Esophagus squamous epithelium (tissue), 4 donors: ENCODE measurements at regions not wholly inside any gene's neighbourhood (a gene's known extent, or its start where the extent isn't known, plus 50 kb on each side); places are given as distances from the start of the nearest gene placed in this dataset.

Source experiments
- POLR2A ChIP-seq, 4 donors: fragments of 450-650 bp; IDR thresholded peaks; one replicate each; pipeline ENCODE4 v1.6.1; 2017; ENCODE audit warnings: antibody characterized with exemption in 4 of 4, mild to moderate bottlenecking in 4 of 4, moderate library complexity in 3 of 4
- TF ChIP-seq, protein P1 (sequence below), 6 experiments: fragments of 450-650 bp in 4 of 6; fragments of 200-600 bp in 2 of 6; sonication (generic) in 2 of 6; IDR thresholded peaks; one replicate each; pipeline ENCODE4 v1.5.1; 2016 to 2019; ENCODE audit warnings: antibody characterized with exemption in 6 of 6, mild to moderate bottlenecking in 4 of 6, moderate library complexity in 4 of 6

DNA sequence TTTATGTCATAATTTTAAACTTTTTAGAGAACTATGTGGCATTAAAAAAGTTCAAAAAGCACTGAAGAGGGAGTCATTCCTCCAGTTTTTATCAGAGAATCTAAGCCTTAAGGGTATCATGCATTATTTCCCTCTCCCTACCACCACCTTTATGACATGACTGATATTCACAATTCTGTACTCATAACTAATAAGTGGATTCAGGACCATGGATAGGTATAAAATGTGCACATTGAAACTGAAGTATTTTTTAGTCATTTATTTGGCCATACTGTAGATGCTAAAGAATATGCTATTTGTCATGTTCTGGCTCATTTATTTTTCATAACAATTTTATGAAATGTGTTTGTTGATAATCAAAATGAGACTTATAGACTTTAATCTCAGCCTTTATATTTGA, 897.5 kb upstream of the AGA start:
- TF ChIP-seq, protein P1, sequence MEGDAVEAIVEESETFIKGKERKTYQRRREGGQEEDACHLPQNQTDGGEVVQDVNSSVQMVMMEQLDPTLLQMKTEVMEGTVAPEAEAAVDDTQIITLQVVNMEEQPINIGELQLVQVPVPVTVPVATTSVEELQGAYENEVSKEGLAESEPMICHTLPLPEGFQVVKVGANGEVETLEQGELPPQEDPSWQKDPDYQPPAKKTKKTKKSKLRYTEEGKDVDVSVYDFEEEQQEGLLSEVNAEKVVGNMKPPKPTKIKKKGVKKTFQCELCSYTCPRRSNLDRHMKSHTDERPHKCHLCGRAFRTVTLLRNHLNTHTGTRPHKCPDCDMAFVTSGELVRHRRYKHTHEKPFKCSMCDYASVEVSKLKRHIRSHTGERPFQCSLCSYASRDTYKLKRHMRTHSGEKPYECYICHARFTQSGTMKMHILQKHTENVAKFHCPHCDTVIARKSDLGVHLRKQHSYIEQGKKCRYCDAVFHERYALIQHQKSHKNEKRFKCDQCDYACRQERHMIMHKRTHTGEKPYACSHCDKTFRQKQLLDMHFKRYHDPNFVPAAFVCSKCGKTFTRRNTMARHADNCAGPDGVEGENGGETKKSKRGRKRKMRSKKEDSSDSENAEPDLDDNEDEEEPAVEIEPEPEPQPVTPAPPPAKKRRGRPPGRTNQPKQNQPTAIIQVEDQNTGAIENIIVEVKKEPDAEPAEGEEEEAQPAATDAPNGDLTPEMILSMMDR (IDR thresholded peaks at IDR 0.05): no peak
- no peak for TF ChIP-seq POLR2A (IDR thresholded peaks at IDR 0.05)
